T47D (cell line): ENCODE measurements at regions not wholly inside any gene's neighbourhood (a gene's known extent, or its start where the extent isn't known, plus 50 kb on each side); places are given as distances from the start of the nearest gene placed in this dataset.

Source experiments
- DNase-seq, 2 experiments: peaks; one replicate each; pipeline versions ENCODE4 v3.0.0 to v3.0.0-alpha.2; 2011 to 2012; ENCODE audit warnings: low read depth in 1 of 2, low spot score in 1 of 2
- JUND ChIP-seq: IDR thresholded peaks from 2 replicates; pipeline ENCODE4 v1.6.1; 2012; ENCODE audit warnings: low read depth
- in situ Hi-C: cut with HindIII; loops from 2 replicates; pipeline ENCODE4 v1.10.0; 2016; ENCODE audit warnings: low sequenced_read_pairs, low pct_unique_long_range_greater_than_20kb

DNA sequence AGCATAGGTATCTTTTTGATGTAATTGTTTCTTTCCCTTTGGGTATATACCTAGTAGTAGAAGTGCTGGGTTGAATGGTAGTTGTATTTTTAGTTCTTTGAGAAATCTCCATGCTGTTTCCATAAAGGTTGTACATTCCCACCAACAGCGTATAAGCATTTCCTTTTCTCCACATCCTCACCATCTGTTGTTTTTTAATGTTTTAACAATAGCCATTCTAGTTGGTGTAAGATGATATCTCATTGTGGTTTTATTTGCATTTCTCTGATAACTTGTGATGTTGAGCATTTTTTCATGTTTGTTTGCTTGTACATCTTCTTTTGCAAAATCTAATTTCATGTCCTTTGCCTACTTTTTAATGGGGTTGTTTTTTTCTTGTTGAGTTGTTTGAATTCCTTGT lies 80.0 kb upstream of the TMC3 start:
- no peak for TF ChIP-seq JUND
- no peak for DNase-seq
- in situ Hi-C loops: no loop called here

DNA sequence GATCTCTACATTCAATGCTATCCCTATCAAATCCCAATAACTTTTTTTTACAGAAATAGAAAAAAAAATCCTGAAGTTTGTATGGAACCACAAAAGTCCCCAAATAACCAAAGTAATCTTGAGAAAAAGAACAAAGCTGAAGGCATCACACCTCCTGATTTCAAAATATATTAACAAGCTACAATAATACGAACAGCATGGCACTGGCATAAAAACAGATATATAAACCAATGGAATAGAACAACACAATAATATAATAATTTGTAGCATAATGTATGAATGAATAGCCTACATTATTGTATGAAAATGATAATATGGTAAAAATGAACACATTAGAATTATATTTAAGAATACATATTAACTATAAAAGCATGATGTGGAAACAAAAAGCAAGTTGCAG lies 76.7 kb upstream of the TMC3 start:
- DNase-seq: no peak
- no peak for TF ChIP-seq JUND

DNA sequence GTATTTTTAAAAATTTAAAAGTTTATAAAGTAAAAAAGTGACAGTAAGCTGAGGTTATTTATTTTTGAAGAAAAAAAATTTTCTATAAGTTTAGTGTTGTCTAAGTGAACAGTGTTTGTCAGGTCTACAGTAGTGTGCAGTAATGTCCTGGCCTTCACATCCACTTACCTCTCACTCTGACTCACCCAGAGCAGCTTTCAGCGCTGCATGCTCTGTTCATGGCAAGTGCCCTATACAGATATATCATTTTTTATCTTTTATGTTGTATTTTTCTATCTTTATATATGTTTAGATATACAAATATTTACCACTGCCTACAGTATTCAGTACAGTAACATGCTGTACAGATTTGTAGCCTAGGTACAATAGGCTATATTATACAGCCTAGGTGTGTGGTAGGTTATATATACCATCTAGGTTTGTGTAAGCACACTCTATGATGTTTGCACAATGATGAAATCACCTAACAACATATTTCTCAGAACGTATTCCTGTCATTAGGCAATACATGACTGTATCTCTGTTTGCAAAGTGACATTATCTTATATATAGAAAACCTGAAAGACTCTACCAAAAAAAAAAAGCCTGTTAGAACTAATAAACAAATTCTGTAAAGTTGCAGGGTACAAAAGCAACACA lies 75.9 kb upstream of the TMC3 start:
- DNase-seq: peak in 1 of 2 experiments; percentile 50
- in situ Hi-C loops: no loop called here
- peak; percentile 58; the same call in 1 of the 2 replicates for TF ChIP-seq JUND

More for the DNA sequence above, 76.7 kb upstream of the TMC3 start:
- in situ Hi-C loops: no loop called here

DNA sequence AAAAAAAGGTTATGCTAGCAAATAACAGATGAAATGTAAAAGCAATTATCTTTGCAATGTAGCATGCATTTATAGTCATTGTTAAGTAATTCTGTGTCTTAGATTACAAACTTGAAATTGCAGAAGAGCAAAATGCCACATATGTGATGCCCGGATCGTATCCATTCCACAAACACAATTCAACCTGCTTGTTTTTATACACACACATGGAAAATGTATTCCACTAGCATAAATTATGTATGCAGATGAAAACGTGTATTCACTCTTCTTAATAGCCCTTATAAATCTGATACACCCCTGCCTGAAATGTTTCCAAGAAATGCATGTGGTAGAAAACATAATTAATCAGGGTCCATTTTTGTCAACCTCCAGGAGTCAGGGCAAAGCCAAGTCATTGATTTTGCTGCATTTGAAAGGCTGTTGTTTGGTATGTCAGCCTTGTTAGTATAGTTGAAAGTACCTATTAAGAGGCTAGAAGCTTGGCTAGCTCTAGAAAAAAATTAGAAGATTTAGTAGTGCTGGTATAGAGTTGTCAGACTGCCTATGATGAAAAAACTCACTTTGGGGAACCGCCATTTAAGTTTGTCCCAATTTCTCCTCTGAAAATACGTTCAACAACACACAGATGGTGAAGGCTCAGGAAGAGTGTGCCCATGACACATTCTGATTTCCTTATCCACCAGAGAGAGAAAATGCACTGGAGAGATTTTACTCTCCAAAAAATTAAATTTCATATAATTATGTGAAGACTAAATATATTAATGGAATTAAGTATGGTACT lies 69.2 kb upstream of the TMC3 start:
- in situ Hi-C loops: no loop called here
- no peak for DNase-seq
- TF ChIP-seq JUND: no peak

DNA sequence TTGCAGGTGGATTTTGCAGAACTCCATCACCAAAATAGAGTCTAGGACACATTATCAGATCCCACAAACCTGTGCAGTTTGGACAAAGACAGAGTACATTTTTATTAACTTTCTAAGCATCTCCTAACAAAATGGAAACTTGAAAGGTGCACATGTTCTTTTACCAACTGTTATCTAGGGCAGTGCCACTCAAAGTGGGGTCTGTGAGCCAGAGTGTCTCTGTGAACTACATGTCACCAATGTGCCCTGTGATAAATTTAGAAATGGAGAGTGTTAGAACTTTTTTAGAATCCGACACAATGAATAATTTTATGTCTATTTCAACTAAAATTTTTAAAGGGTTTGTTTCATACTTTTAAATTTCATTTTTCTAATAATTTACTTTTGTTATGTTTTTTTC lies 68.4 kb upstream of the TMC3 start:
- TF ChIP-seq JUND: no peak
- in situ Hi-C loops: no loop called here
- no peak for DNase-seq

DNA sequence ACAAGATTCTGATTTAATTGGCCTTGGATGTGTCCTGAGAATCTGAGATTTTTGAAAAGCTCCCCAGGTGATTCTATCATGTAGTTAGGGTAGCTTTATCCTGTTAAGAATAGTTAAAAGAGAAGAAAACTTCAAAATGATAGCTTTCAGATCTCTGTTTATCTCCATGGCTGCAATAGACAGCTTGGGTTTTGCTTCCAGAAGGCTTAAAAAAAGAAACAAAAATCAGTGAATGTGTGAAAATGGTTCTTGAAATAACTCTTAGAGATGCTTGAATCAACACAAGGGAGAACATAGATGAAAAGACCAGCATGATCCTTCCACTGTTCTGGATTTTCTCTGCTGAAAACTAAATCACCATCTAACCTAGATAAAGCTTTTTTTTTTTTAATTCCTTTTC lies 60.8 kb upstream of the TMC3 start:
- DNase-seq: no peak
- in situ Hi-C loops: no loop called here
- no peak for TF ChIP-seq JUND

DNA sequence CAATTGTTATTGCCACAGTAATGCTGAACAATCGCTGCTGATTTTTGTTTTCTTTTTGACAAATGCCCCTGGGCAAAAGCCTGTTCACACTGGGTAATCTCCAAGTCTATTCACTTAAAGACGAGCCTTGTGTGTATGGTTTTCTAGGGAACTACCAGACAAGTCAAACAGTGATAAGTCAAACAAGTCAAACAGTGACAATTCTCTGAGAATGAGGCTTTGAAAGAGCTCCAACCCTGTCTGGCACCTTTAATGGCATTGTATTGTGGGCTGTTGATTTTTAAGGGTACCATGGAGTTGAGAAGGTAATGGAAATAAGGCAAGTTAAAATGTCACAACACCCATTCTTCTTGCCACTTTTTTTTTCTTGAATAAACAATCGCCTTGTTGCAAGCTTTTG lies 59.4 kb upstream of the TMC3 start:
- in situ Hi-C loops: no loop called here
- DNase-seq: no peak
- no peak for TF ChIP-seq JUND

DNA sequence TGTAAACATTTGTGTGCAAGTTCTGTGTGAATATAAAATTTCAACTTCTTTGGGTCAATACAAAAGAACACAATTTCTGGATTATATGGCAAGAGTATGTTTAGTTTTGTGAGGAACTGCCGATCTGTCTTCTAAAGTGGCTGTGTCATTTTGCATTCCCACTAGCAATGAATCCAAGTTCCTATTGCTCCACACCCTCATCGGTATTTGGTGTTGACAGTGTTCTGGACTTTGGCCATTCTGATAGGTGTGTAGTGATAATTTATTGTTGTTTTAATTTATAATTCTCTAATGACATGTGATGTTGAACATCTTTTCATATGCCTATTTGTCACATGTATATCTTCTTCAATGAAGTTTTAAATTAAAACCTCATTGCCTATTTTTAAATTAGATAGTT lies 58.2 kb upstream of the TMC3 start:
- in situ Hi-C loops: no loop called here
- DNase-seq: no peak
- no peak for TF ChIP-seq JUND

DNA sequence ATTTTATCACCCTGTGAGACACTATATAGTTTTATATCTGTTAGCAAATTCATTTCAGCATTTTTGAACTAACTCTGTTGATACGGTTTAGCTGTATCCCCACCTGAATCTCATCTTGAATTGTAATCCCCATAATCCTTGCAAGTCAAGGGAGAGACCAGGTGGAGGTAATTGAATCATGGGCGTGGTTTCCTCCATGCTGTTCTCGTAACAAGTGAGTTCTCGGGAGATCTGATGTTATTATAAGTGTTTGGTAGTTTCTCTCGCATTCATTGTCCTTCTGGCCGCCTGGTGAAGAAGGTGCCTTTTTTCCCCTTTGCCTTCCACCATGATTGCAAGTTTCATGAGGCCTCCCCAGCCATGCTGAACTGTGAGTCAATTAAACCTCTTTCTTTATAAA lies 53.2 kb upstream of the TMC3 start:
- in situ Hi-C loops: no loop called here
- DNase-seq: no peak
- no peak for TF ChIP-seq JUND

DNA sequence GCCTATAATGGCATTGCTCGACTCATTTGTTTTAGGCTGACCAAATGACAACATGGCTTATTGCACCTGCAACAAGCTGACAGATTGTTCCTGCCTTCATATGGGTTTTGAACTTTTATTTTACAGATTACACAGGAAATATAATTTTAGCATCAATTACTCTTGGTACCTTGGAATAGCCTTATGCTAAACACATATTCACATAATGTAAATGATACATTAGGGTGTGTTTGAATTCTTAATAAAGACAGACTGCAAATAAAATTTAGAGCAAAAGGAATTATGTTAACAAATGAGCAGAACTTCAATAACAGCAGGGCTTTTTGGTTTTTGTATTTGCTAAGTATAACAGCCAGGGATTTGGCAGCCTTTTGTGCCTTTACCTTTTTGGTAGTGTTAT lies 51.9 kb upstream of the TMC3 start:
- in situ Hi-C loops: no loop called here
- no peak for TF ChIP-seq JUND
- DNase-seq: no peak
